Upper lobe of left lung (tissue), 6 donors: ENCODE measurements at regions not wholly inside any gene's neighbourhood (a gene's known extent, or its start where the extent isn't known, plus 50 kb on each side); places are given as distances from the start of the nearest gene placed in this dataset.

Experiments used
- ATAC-seq, 2 donors: fragments of 200-7000 bp; cut with Tn5 transposase; one replicate each; pipeline ENCODE4 v1.9.1; 2022; ENCODE audit warnings: mild to moderate bottlenecking in 2 of 2, moderate library complexity in 2 of 2; ENCODE audit not compliant: low FRiP score in 2 of 2
- DNase-seq, 2 donors: peaks; one replicate each; pipeline ENCODE4 v3.0.0-alpha.2; 2019 to 2020
- H3K27ac ChIP-seq, 4 donors: fragments of 200-600 bp; sonication (generic); one replicate each; pipeline ENCODE4 v1.5.1; 2016 to 2019
- H3K27me3 ChIP-seq, 4 donors: fragments of 200-600 bp; sonication (generic); one replicate each; pipeline ENCODE4 v1.5.1; 2017 to 2019
- H3K36me3 ChIP-seq, 4 donors: fragments of 200-600 bp; sonication (generic); one replicate each; pipeline ENCODE4 v1.5.1; 2016 to 2019
- H3K4me1 ChIP-seq, 4 donors: fragments of 200-600 bp; sonication (generic); one replicate each; pipeline ENCODE4 v1.5.1; 2018 to 2019
- H3K4me3 ChIP-seq, 4 donors: fragments of 200-600 bp; sonication (generic); one replicate each; pipeline ENCODE4 v1.5.1; 2017 to 2019; ENCODE audit warnings: mild to moderate bottlenecking in 2 of 4, moderate library complexity in 1 of 4
- H3K9me3 ChIP-seq, 4 donors: fragments of 200-600 bp; sonication (generic); one replicate each; pipeline ENCODE4 v1.5.1; 2018 to 2019
- EP300 ChIP-seq, 4 donors: sonication (generic); formaldehyde crosslinking; IDR thresholded peaks; one replicate each; pipeline ENCODE4 v1.5.1; 2017; ENCODE audit warnings: antibody characterized with exemption in 4 of 4, control low read depth in 2 of 4
- POLR2A ChIP-seq, 4 donors: fragments of 450-650 bp; IDR thresholded peaks; one replicate each; pipeline ENCODE4 v1.5.1; 2016 to 2017; ENCODE audit warnings: antibody characterized with exemption in 4 of 4, mild to moderate bottlenecking in 2 of 4
- POLR2AphosphoS5 ChIP-seq, 2 donors: sonication (generic); formaldehyde crosslinking; IDR thresholded peaks; one replicate each; pipeline ENCODE4 v1.5.1; 2017; ENCODE audit warnings: antibody characterized with exemption in 2 of 2
- WGBS, 2 donors: methylation state at CpG; one replicate each; pipeline ENCODE4 v1.1.5; 2017 to 2018; 5-methylcytosine and 5-hydroxymethylcytosine counted together
- TF ChIP-seq, protein P1 (sequence below), 6 experiments: fragments of 450-650 bp in 4 of 6; fragments of 200-600 bp in 2 of 6; sonication (generic) in 2 of 6; IDR thresholded peaks; one replicate each; pipeline ENCODE4 v1.5.1; 2016 to 2019; ENCODE audit warnings: antibody characterized with exemption in 6 of 6
- donor health status: DM: no; HTN: no; CAD: no; lungs with moderate emphysema.
- donor health status: DM: no; HTN: yes; CAD: no; lungs with severe emphysema.

DNA sequence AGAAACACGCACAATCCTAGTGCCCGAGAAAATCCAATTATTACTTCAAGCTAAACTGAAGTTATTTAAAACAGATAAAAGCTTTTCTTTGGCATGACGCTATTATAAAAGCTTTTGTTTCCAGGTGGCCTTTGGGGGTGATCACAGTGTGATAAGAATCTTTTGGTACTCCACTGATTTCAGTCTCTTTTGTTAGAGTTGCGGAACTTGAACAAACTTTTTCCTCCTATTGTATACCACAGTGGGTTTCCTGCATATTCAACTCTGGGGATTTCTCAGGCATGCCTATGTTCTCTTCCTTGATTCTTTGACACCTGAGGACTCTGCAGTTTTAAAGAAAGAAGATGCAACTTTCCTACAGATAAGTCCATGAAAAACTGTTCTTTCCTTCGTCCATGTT lies 99.7 kb upstream of the PITRM1 start:
- WGBS, 2 donors: 75 to 79% methylated on average over 5 of the region's 5 CpGs
- Histone ChIP-seq H3K4me1 (no peaks in the 10 kb centered on the region), H3K36me3 (no peaks in the 10 kb centered on the region), H3K9me3 (no peaks in the 10 kb centered on the region), H3K4me3 (no peak overlapping the region), H3K27me3 (no peaks in the 10 kb centered on the region), H3K27ac (no peak overlapping the region)
- no peak for ATAC-seq
- TF ChIP-seq EP300 (IDR thresholded peaks at IDR 0.05) (no peak), POLR2A (IDR thresholded peaks at IDR 0.05) (no peak), POLR2AphosphoS5 (IDR thresholded peaks at IDR 0.05) (no peak)
- TF ChIP-seq, protein P1, sequence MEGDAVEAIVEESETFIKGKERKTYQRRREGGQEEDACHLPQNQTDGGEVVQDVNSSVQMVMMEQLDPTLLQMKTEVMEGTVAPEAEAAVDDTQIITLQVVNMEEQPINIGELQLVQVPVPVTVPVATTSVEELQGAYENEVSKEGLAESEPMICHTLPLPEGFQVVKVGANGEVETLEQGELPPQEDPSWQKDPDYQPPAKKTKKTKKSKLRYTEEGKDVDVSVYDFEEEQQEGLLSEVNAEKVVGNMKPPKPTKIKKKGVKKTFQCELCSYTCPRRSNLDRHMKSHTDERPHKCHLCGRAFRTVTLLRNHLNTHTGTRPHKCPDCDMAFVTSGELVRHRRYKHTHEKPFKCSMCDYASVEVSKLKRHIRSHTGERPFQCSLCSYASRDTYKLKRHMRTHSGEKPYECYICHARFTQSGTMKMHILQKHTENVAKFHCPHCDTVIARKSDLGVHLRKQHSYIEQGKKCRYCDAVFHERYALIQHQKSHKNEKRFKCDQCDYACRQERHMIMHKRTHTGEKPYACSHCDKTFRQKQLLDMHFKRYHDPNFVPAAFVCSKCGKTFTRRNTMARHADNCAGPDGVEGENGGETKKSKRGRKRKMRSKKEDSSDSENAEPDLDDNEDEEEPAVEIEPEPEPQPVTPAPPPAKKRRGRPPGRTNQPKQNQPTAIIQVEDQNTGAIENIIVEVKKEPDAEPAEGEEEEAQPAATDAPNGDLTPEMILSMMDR (IDR thresholded peaks at IDR 0.05): no peak
- no peak for DNase-seq

DNA sequence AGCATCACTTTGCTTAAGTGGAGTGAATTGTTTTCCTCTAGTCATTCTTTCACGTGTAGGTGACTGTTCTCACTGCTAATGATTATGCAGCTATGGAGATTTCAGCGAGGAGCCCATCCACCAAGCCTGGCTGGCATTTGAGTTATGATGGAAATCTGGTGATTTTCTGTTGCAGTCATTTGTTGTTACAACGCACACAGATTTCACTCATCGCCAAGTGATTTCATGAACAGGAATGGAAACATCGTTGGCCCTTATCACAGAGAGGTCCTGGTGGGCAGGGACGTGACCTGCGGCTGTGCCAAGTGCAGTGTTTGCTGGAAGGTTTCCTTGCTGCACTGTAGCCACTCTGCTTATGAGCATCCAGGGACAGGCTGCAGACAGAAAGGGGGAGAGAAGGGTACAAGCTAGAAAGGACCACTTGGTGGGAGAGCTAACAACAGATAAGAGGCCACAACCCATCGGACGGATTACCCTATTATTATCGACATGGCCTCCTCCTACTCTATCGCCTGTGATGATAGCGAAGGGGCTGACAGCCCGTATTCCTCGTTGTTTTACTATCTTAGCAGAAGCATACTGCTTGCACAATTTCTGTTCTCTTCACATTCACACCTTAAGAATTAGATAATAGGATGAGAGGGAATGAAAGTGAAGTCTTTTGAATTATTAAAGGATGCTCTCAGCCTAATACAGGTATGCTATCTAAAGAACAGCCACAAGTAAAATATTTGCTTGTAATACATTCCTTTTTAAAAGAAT lies 99.0 kb upstream of the PITRM1 start:
- H3K4me1 ChIP-seq: no peaks in the 10 kb centered on the region
- H3K4me3 ChIP-seq: no peak overlapping the region
- no peak overlapping the region for H3K27ac ChIP-seq
- H3K9me3 ChIP-seq: no peaks in the 10 kb centered on the region
- WGBS, 2 donors: 83 to 85% methylated on average over 14 of the region's 14 CpGs
- TF ChIP-seq POLR2AphosphoS5 (IDR thresholded peaks at IDR 0.05) (no peak), POLR2A (IDR thresholded peaks at IDR 0.05) (no peak), EP300 (IDR thresholded peaks at IDR 0.05) (no peak)
- TF ChIP-seq, protein P1 (IDR thresholded peaks at IDR 0.05): no peak
- ATAC-seq (no peak), DNase-seq (no peak)
- H3K36me3 ChIP-seq: no peaks in the 10 kb centered on the region
- no peaks in the 10 kb centered on the region for H3K27me3 ChIP-seq

DNA sequence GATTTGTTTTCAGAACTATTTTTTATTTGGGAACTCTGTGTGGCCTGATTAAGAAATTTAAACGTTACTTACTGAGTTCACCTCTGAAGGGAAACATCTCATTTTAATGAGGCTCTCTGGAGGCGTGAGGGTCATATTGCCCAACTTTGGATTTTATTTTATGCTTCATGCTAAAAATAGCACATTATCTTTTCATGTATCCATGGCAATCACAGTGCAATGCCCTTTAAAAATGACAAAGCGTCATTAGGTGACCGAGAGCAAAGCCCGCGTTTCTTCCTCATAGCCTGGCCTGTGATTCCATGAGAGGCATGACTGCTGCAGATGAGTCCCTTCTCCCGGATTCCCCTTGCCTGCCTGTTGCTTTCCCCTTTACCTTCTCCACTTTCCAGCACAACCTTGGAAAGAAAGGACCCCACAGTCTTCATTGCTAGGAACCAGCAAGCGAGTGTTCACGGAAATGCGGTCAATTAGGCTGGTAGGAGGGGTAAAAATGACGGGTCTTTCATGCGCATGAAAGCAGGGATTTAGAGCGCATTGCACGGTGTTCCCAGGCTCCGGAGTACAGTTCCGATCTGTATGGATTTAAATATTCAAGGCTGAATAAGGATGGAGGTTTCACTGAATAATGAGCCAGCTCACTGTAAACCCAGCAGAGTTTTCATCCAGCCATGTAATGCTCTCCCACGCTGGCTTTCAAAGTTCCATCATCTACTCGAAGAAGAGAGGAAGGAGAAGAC lies 98.2 kb upstream of the PITRM1 start:
- H3K4me1 ChIP-seq: no peaks in the 10 kb centered on the region
- TF ChIP-seq EP300 (IDR thresholded peaks at IDR 0.05) (no peak), POLR2AphosphoS5 (IDR thresholded peaks at IDR 0.05) (no peak), POLR2A (IDR thresholded peaks at IDR 0.05) (no peak)
- TF ChIP-seq, protein P1 (IDR thresholded peaks at IDR 0.05): no peak
- no peaks in the 10 kb centered on the region for H3K9me3 ChIP-seq
- H3K27me3 ChIP-seq: no peaks in the 10 kb centered on the region
- H3K27ac ChIP-seq: no peak overlapping the region
- DNase-seq (no peak), ATAC-seq (no peak)
- H3K4me3 ChIP-seq: no peak overlapping the region
- no peaks in the 10 kb centered on the region for H3K36me3 ChIP-seq
- 84 to 92% methylated on average over 18 of the region's 18 CpGs for WGBS, 2 donors

DNA sequence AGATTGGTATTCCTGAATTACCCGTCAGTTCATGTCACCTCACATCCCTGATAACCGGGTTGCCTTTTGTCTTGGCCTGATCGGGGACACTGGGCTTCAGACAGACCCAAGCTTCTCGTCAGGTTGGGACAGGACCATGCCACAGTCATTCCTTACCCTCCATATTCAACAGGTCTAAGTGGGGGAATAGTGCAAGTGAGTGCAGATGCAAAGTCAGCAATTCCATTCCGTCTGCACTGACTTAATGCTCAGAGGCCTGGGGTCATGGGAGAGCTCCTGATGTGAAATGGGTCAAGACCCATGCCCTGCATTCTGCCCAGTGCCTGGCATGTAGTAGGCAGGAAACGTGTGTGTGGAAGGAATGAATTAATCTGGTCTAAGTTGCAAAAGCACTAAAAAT lies 95.4 kb upstream of the PITRM1 start:
- TF ChIP-seq POLR2AphosphoS5 (IDR thresholded peaks at IDR 0.05) (no peak), EP300 (IDR thresholded peaks at IDR 0.05) (no peak), POLR2A (IDR thresholded peaks at IDR 0.05) (no peak)
- TF ChIP-seq, protein P1 (IDR thresholded peaks at IDR 0.05): no peak

More for the DNA sequence above, 95.4 kb upstream of the PITRM1 start:
- 80 to 94% methylated on average over 6 of the region's 6 CpGs for WGBS, 2 donors
- no peak for DNase-seq
- ATAC-seq: no peak
- H3K4me3 ChIP-seq: no peak overlapping the region
- peaks cover 0 to 4% (median 2%) of the 10 kb centered on the region in 4 donors for H3K4me1 ChIP-seq
- no peak overlapping the region for H3K27ac ChIP-seq
- no peaks in the 10 kb centered on the region for H3K9me3 ChIP-seq
- no peaks in the 10 kb centered on the region for H3K27me3 ChIP-seq
- H3K36me3 ChIP-seq: no peaks in the 10 kb centered on the region
